Breast epithelium (tissue), 4 donors: ENCODE measurements at regions not wholly inside any gene's neighbourhood (a gene's known extent, or its start where the extent isn't known, plus 50 kb on each side); places are given as distances from the start of the nearest gene placed in this dataset.

Experiments
- DNase-seq, 2 donors: peaks; one replicate each; pipeline ENCODE4 v3.0.0-alpha.2; 2019; ENCODE audit warnings: low spot score in 2 of 2
- H3K27ac ChIP-seq, 2 donors: fragments of 200-600 bp; sonication (generic) in 1 of 2; one replicate each; pipeline ENCODE4 v1.5.1; 2016 to 2019; ENCODE audit warnings: mild to moderate bottlenecking in 1 of 2
- H3K27me3 ChIP-seq, 2 donors: fragments of 200-600 bp; sonication (generic) in 1 of 2; one replicate each; pipeline versions ENCODE4 v1.5.1 to v1.6.0; 2017 to 2019; ENCODE audit warnings: control low read depth in 1 of 2, mild to moderate bottlenecking in 1 of 2
- H3K36me3 ChIP-seq: fragments of 200-600 bp; one replicate; pipeline ENCODE4 v1.5.1; 2019
- H3K4me1 ChIP-seq, 2 donors: fragments of 200-600 bp; sonication (generic); one replicate each; pipeline ENCODE4 v1.5.1; 2016 to 2019; ENCODE audit warnings: control low read depth in 1 of 2
- H3K4me3 ChIP-seq, 3 donors: fragments of 200-600 bp; sonication (generic); 1 replicate in 2 of 3; 2 replicates in 1 of 3; pipeline ENCODE4 v1.5.1; 2016 to 2019; ENCODE audit warnings: mild to moderate bottlenecking in 3 of 3, moderate library complexity in 2 of 3
- H3K9me3 ChIP-seq, 2 donors: fragments of 200-600 bp; sonication (generic) in 1 of 2; one replicate each; pipeline ENCODE4 v1.5.1; 2016 to 2019; ENCODE audit warnings: control low read depth in 1 of 2
- CTCF ChIP-seq, 3 donors: fragments of 450-650 bp; IDR thresholded peaks; one replicate each; pipeline ENCODE4 v1.5.1; 2016 to 2017; ENCODE audit warnings: antibody characterized with exemption in 3 of 3, mild to moderate bottlenecking in 3 of 3, moderate library complexity in 3 of 3
- POLR2A ChIP-seq: fragments of 450-650 bp; IDR thresholded peaks from one replicate; pipeline ENCODE4 v1.6.1; 2016; ENCODE audit warnings: antibody characterized with exemption, mild to moderate bottlenecking, moderate library complexity
- POLR2AphosphoS5 ChIP-seq, 3 donors: sonication (generic); formaldehyde crosslinking; IDR thresholded peaks; one replicate each; pipeline ENCODE4 v1.6.1; 2017; ENCODE audit warnings: antibody characterized with exemption in 3 of 3
- intact Hi-C: fragments of 100-400 bp; cut with DNase I; formaldehyde crosslinking; loops from one replicate; pipeline ENCODE4 v1.15.1; 2023; ENCODE audit warnings: low total_unique reads

GRCh38 chr6:170185175-170185978 is 105.5 kb downstream of the DLL1 start:
- TF ChIP-seq POLR2A, result no peak
- no peak for TF ChIP-seq POLR2AphosphoS5 (IDR thresholded peaks at IDR 0.05)
- no peak for TF ChIP-seq CTCF (IDR thresholded peaks at IDR 0.05)
- no peak for DNase-seq
- H3K27ac ChIP-seq, result no peak overlapping the region
- H3K9me3 ChIP-seq, result no peaks in the 10 kb centered on the region
- H3K4me3 ChIP-seq, result no peak overlapping the region
- no peaks in the 10 kb centered on the region for H3K36me3 ChIP-seq
- peaks cover 0 to 8% of the 10 kb centered on the region in 2 donors for H3K27me3 ChIP-seq
- intact Hi-C loops, result no loop called here
- no peaks in the 10 kb centered on the region for H3K4me1 ChIP-seq

GRCh38 chr6:170184316-170184715 is 106.6 kb downstream of the DLL1 start:
- no peak overlapping the region for H3K4me3 ChIP-seq
- intact Hi-C loops, result no loop called here
- no peaks in the 10 kb centered on the region for H3K4me1 ChIP-seq
- H3K27me3 ChIP-seq, result peaks cover 0 to 8% of the 10 kb centered on the region in 2 donors
- TF ChIP-seq POLR2AphosphoS5 (IDR thresholded peaks at IDR 0.05), result no peak
- no peak for TF ChIP-seq POLR2A
- TF ChIP-seq CTCF (IDR thresholded peaks at IDR 0.05), result no peak
- no peaks in the 10 kb centered on the region for H3K36me3 ChIP-seq
- H3K27ac ChIP-seq, result no peak overlapping the region
- no peaks in the 10 kb centered on the region for H3K9me3 ChIP-seq
- no peak for DNase-seq

GRCh38 chr6:170183521-170183920 is 107.4 kb downstream of the DLL1 start:
- no peaks in the 10 kb centered on the region for H3K36me3 ChIP-seq
- TF ChIP-seq POLR2AphosphoS5 (IDR thresholded peaks at IDR 0.05), result no peak
- no peak for TF ChIP-seq CTCF (IDR thresholded peaks at IDR 0.05)
- TF ChIP-seq POLR2A, result no peak
- intact Hi-C loops, result no loop called here
- no peaks in the 10 kb centered on the region for H3K4me1 ChIP-seq
- H3K9me3 ChIP-seq, result no peaks in the 10 kb centered on the region
- H3K27ac ChIP-seq, result no peak overlapping the region
- no peak for DNase-seq
- H3K27me3 ChIP-seq, result peaks cover 0 to 8% of the 10 kb centered on the region in 2 donors
- no peak overlapping the region for H3K4me3 ChIP-seq

- no peaks in the 10 kb centered on the region for H3K4me1 ChIP-seq
- no peak overlapping the region for H3K27ac ChIP-seq
- no peak for DNase-seq
- H3K27me3 ChIP-seq, result peaks cover 0 to 8% of the 10 kb centered on the region in 2 donors
- no peaks in the 10 kb centered on the region for H3K9me3 ChIP-seq
- TF ChIP-seq POLR2A (no peak), POLR2AphosphoS5 (IDR thresholded peaks at IDR 0.05) (no peak), CTCF (IDR thresholded peaks at IDR 0.05) (no peak)
- H3K36me3 ChIP-seq, result no peaks in the 10 kb centered on the region
- no peak overlapping the region for H3K4me3 ChIP-seq
- intact Hi-C loops, result no loop called here
Observed at GRCh38 chr6:170182781-170183120, 108.1 kb downstream of the DLL1 start.

GRCh38 chr6:170182093-170182780 is 108.6 kb downstream of the DLL1 start:
- intact Hi-C loops, result no loop called here
- H3K4me1 ChIP-seq, result no peaks in the 10 kb centered on the region
- peak in 1 of 2 donors; percentile 2 for DNase-seq
- H3K4me3 ChIP-seq, result no peak overlapping the region
- H3K9me3 ChIP-seq, result no peaks in the 10 kb centered on the region
- peaks cover 0 to 8% of the 10 kb centered on the region in 2 donors for H3K27me3 ChIP-seq
- no peaks in the 10 kb centered on the region for H3K36me3 ChIP-seq
- TF ChIP-seq POLR2A, result no peak
- no peak for TF ChIP-seq CTCF (IDR thresholded peaks at IDR 0.05)
- no peak for TF ChIP-seq POLR2AphosphoS5 (IDR thresholded peaks at IDR 0.05)
- no peak overlapping the region for H3K27ac ChIP-seq
